Stimulated activated naive B cell treated with anti-CD40 and anti-IgM and Interleukin-4, amounts not matched to agents 10 μg/mL and 1 μg/mL and 100 μg/mL, for 72 hours (primary cell): ENCODE measurements at regions not wholly inside any gene's neighbourhood (a gene's known extent, or its start where the extent isn't known, plus 50 kb on each side); places are given as distances from the start of the nearest gene placed in this dataset.

ENCODE experiments used
- ATAC-seq, 2 donors: fragments of 150-1000 bp; cut with Tn5 transposase; replicated peaks; 2 replicates each; pipeline ENCODE4 v1.10.0; 2021; ENCODE audit warnings: moderate library complexity in 1 of 2
- DNase-seq: peaks from one replicate; pipeline ENCODE4 v3.0.0; 2021
- H3K27ac Mint-ChIP-seq: one replicate; pipeline ENCODE4 v1.8.0; 2022; ENCODE audit warnings: mild to moderate bottlenecking, mixed read lengths
- H3K27me3 Mint-ChIP-seq, 2 donors: one replicate each; pipeline ENCODE4 v1.8.0; 2022; ENCODE audit warnings: mixed read lengths in 2 of 2
- H3K36me3 Mint-ChIP-seq, 2 donors: one replicate each; pipeline ENCODE4 v1.8.0; 2022; ENCODE audit warnings: mixed read lengths in 2 of 2, mild to moderate bottlenecking in 1 of 2
- H3K4me1 Mint-ChIP-seq, 2 donors: one replicate each; pipeline ENCODE4 v1.8.0; 2022; ENCODE audit warnings: mixed read lengths in 2 of 2, mild to moderate bottlenecking in 1 of 2
- H3K4me3 Mint-ChIP-seq, 2 donors: one replicate each; pipeline ENCODE4 v1.8.0; 2022; ENCODE audit warnings: mild to moderate bottlenecking in 2 of 2, mixed read lengths in 2 of 2, moderate library complexity in 1 of 2
- H3K9me3 Mint-ChIP-seq, 2 donors: one replicate each; pipeline ENCODE4 v1.8.0; 2022; ENCODE audit warnings: mixed read lengths in 2 of 2, mild to moderate bottlenecking in 1 of 2

DNA sequence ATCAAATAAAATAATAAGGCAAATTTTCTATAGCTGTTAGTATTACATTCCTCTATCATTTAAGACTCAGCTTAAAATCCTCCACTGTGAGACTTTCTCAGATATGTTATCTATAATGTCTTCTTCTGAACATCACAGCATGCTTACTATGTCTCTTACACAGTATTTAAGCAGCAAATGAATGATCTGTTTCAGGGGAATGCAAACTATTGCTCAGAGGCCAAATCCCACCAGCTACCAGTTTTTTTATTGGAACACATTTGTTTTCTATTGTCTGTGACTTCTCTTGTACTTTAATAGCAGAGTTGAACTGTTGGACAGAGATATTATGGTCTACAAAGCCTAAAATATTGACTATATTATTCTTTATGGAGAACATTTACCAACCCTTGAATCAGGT is 59.6 kb downstream of the C3orf38 start:
- H3K4me1 Mint-ChIP-seq = no peaks in the 10 kb centered on the region
- no peak overlapping the region for H3K27ac Mint-ChIP-seq
- ATAC-seq (no peak), DNase-seq (no peak)
- H3K27me3 Mint-ChIP-seq = peaks cover 0 to 4% of the 10 kb centered on the region in 2 donors
- H3K4me3 Mint-ChIP-seq = no peak overlapping the region
- no peaks in the 10 kb centered on the region for H3K36me3 Mint-ChIP-seq
- no peaks in the 10 kb centered on the region for H3K9me3 Mint-ChIP-seq

GRCh38 chr3:88211096-88211890 is 61.5 kb downstream of the C3orf38 start:
- Mint-ChIP-seq H3K27ac (no peak overlapping the region), H3K4me1 (no peaks in the 10 kb centered on the region), H3K9me3 (no peaks in the 10 kb centered on the region), H3K27me3 (peaks cover 0 to 4% of the 10 kb centered on the region in 2 donors), H3K36me3 (no peaks in the 10 kb centered on the region), H3K4me3 (no peak overlapping the region)
- ATAC-seq (no peak), DNase-seq (no peak)

GRCh38 chr3:88219138-88219792 is 69.5 kb downstream of the C3orf38 start:
- H3K36me3 Mint-ChIP-seq = no peaks in the 10 kb centered on the region
- peaks cover 7 to 16% of the 10 kb centered on the region in 2 donors for H3K4me1 Mint-ChIP-seq
- no peaks in the 10 kb centered on the region for H3K9me3 Mint-ChIP-seq
- DNase-seq (peak; percentile 37), ATAC-seq (peak; percentile 93 to 94)
- H3K4me3 Mint-ChIP-seq = no peak overlapping the region
- H3K27me3 Mint-ChIP-seq = no peaks in the 10 kb centered on the region
- H3K27ac Mint-ChIP-seq = no peak overlapping the region

GRCh38 chr3:88220126-88220525 is 70.4 kb downstream of the C3orf38 start:
- no peak overlapping the region for H3K4me3 Mint-ChIP-seq
- no peaks in the 10 kb centered on the region for H3K27me3 Mint-ChIP-seq
- peaks cover 7 to 16% of the 10 kb centered on the region in 2 donors for H3K4me1 Mint-ChIP-seq
- no peak overlapping the region for H3K27ac Mint-ChIP-seq
- DNase-seq (no peak), ATAC-seq (no peak)
- H3K36me3 Mint-ChIP-seq = no peaks in the 10 kb centered on the region
- H3K9me3 Mint-ChIP-seq = no peaks in the 10 kb centered on the region

DNA sequence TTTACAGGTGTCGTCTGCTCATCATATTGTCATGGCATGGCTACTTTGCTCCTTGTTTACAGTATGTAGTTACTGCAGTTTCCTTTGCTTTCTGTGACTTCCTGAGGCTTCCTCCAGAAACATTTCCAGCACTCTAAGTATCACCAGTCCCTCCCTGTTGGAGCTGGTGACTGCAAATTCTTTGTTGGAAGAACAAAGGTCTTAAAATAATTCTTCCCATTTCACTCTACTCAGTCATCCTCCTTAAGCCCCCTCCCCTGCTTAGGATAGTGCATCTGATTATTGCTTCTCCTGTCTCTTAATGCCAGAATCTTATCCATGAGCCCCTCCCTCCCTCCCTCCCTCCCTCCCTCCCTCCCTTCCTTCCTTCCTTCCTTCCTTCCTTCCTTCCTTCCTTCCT is 72.0 kb downstream of the C3orf38 start:
- DNase-seq = no peak
- Mint-ChIP-seq H3K36me3 (no peaks in the 10 kb centered on the region), H3K27ac (no peak overlapping the region), H3K9me3 (no peaks in the 10 kb centered on the region), H3K4me1 (peaks cover 7 to 16% of the 10 kb centered on the region in 2 donors), H3K27me3 (no peaks in the 10 kb centered on the region), H3K4me3 (no peak overlapping the region)
- no peak for ATAC-seq

GRCh38 chr3:88222343-88222742 is 72.6 kb downstream of the C3orf38 start:
- Mint-ChIP-seq H3K9me3 (no peaks in the 10 kb centered on the region), H3K4me1 (peaks cover 7 to 16% of the 10 kb centered on the region in 2 donors), H3K4me3 (no peak overlapping the region), H3K36me3 (no peaks in the 10 kb centered on the region), H3K27ac (no peak overlapping the region), H3K27me3 (no peaks in the 10 kb centered on the region)
- no peak for DNase-seq
- ATAC-seq = no peak

- no peak for ATAC-seq
- Mint-ChIP-seq H3K4me1 (peaks cover 2 to 10% of the 10 kb centered on the region in 2 donors), H3K9me3 (no peaks in the 10 kb centered on the region), H3K36me3 (no peaks in the 10 kb centered on the region), H3K4me3 (no peak overlapping the region), H3K27ac (no peak overlapping the region), H3K27me3 (no peaks in the 10 kb centered on the region)
- DNase-seq = no peak
Observed at GRCh38 chr3:88225326-88226008, 75.7 kb downstream of the C3orf38 start.

GRCh38 chr3:88226910-88227309 is 77.2 kb downstream of the C3orf38 start:
- no peaks in the 10 kb centered on the region for H3K36me3 Mint-ChIP-seq
- no peak for DNase-seq
- peaks cover 1 to 4% of the 10 kb centered on the region in 2 donors for H3K4me1 Mint-ChIP-seq
- no peaks in the 10 kb centered on the region for H3K27me3 Mint-ChIP-seq
- no peak overlapping the region for H3K27ac Mint-ChIP-seq
- ATAC-seq = no peak
- no peak overlapping the region for H3K4me3 Mint-ChIP-seq
- H3K9me3 Mint-ChIP-seq = no peaks in the 10 kb centered on the region

DNA sequence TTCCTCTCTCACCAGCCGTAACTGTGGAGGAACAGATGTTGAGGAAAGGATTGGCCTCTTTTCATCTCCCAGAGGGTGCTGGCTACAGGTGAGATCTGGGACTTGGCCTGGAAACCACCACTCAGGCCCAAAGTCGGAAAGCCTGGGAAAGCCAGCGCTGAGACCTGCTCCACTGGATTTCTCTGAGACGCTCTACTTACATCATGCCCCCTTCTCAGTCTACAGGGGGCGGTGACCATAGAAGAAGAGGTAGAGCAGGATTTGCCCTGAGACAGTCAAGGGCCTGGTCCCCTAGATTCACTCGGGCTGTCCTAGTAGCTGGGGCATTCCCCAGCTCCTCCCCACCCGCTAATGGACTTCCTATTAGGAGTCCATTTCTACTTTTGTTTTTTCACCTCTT is 80.9 kb downstream of the C3orf38 start:
- ATAC-seq = no peak
- H3K4me3 Mint-ChIP-seq = no peak overlapping the region
- H3K36me3 Mint-ChIP-seq = no peaks in the 10 kb centered on the region
- peaks cover 0 to 5% of the 10 kb centered on the region in 2 donors for H3K27me3 Mint-ChIP-seq
- H3K27ac Mint-ChIP-seq = no peak overlapping the region
- no peak for DNase-seq
- H3K4me1 Mint-ChIP-seq = no peaks in the 10 kb centered on the region
- H3K9me3 Mint-ChIP-seq = no peaks in the 10 kb centered on the region

DNA sequence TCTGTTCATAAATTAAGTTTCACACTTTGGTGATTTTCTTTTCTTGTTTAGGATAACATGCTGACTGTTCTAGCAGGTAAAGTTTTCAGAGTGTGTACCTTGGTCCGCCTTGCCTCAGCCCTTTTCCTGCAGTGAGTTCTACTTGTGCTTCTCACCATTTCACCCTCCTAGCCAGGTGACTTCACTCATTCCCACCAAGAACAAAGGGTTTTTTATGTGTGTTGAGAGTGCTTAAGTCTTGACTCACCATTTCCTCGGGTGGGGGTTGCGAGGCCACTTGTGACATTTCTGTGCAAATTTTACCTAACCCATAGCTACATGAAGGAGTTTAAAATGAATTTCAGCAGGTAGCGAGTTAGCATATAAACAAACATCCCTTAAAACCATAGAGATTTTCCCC is 81.4 kb downstream of the C3orf38 start:
- no peaks in the 10 kb centered on the region for H3K9me3 Mint-ChIP-seq
- DNase-seq (no peak), ATAC-seq (no peak)
- H3K27me3 Mint-ChIP-seq = peaks cover 0 to 5% of the 10 kb centered on the region in 2 donors
- H3K27ac Mint-ChIP-seq = no peak overlapping the region
- no peak overlapping the region for H3K4me3 Mint-ChIP-seq
- no peaks in the 10 kb centered on the region for H3K36me3 Mint-ChIP-seq
- no peaks in the 10 kb centered on the region for H3K4me1 Mint-ChIP-seq

GRCh38 chr3:88231632-88232031 is 81.9 kb downstream of the C3orf38 start:
- H3K27me3 Mint-ChIP-seq = peaks cover 0 to 5% of the 10 kb centered on the region in 2 donors
- H3K27ac Mint-ChIP-seq = no peak overlapping the region
- H3K4me1 Mint-ChIP-seq = no peaks in the 10 kb centered on the region
- H3K9me3 Mint-ChIP-seq = no peaks in the 10 kb centered on the region
- no peak for ATAC-seq
- no peak overlapping the region for H3K4me3 Mint-ChIP-seq
- DNase-seq = no peak
- H3K36me3 Mint-ChIP-seq = no peaks in the 10 kb centered on the region

- DNase-seq = no peak
- no peak for ATAC-seq
Observed at GRCh38 chr3:88235102-88235501, 85.3 kb downstream of the C3orf38 start.

GRCh38 chr3:88239870-88240269 is 90.1 kb downstream of the C3orf38 start:
- no peak for ATAC-seq
- Mint-ChIP-seq H3K9me3 (peaks cover 10 to 12% of the 10 kb centered on the region in 2 donors), H3K27ac (no peak overlapping the region)

More at GRCh38 chr3:88235102-88235501, 85.3 kb downstream of the C3orf38 start:
- H3K4me3 Mint-ChIP-seq = no peak overlapping the region
- H3K4me1 Mint-ChIP-seq = no peaks in the 10 kb centered on the region
- H3K9me3 Mint-ChIP-seq = no peaks in the 10 kb centered on the region
- no peaks in the 10 kb centered on the region for H3K36me3 Mint-ChIP-seq
- H3K27ac Mint-ChIP-seq = no peak overlapping the region
- peaks cover 0 to 5% of the 10 kb centered on the region in 2 donors for H3K27me3 Mint-ChIP-seq

GRCh38 chr3:88248658-88249057 is 98.9 kb downstream of the C3orf38 start:
- H3K4me1 Mint-ChIP-seq = no peaks in the 10 kb centered on the region
- peaks cover 9 to 17% of the 10 kb centered on the region in 2 donors for H3K9me3 Mint-ChIP-seq
- no peak overlapping the region for H3K4me3 Mint-ChIP-seq
- H3K27me3 Mint-ChIP-seq = peaks cover 0 to 3% of the 10 kb centered on the region in 2 donors
- DNase-seq (no peak), ATAC-seq (peak; percentile 59 to 74)
- H3K36me3 Mint-ChIP-seq = peaks cover 1 to 10% of the 10 kb centered on the region in 2 donors
- H3K27ac Mint-ChIP-seq = no peak overlapping the region

More at GRCh38 chr3:88239870-88240269, 90.1 kb downstream of the C3orf38 start:
- DNase-seq = no peak
- no peaks in the 10 kb centered on the region for H3K4me1 Mint-ChIP-seq
- H3K36me3 Mint-ChIP-seq = peaks cover 0 to 12% of the 10 kb centered on the region in 2 donors
- no peak overlapping the region for H3K4me3 Mint-ChIP-seq
- H3K27me3 Mint-ChIP-seq = no peaks in the 10 kb centered on the region
